Stimulated activated naive CD4-positive, alpha-beta T cell (primary cell): ENCODE measurements at regions not wholly inside any gene's neighbourhood (a gene's known extent, or its start where the extent isn't known, plus 50 kb on each side); places are given as distances from the start of the nearest gene placed in this dataset.

Experiments
- DNase-seq, 6 experiments: peaks; one replicate each; lab custom pipeline; 2025; lab: John Stamatoyannopoulos, UW

GRCh38 chr1:172801771-172802322 lies 142.9 kb downstream of the FASLG start:
- no peak for DNase-seq

- no peak for DNase-seq
These were observed 150.8 kb downstream of the FASLG start for GRCh38 chr1:172809750-172810149.

DNA sequence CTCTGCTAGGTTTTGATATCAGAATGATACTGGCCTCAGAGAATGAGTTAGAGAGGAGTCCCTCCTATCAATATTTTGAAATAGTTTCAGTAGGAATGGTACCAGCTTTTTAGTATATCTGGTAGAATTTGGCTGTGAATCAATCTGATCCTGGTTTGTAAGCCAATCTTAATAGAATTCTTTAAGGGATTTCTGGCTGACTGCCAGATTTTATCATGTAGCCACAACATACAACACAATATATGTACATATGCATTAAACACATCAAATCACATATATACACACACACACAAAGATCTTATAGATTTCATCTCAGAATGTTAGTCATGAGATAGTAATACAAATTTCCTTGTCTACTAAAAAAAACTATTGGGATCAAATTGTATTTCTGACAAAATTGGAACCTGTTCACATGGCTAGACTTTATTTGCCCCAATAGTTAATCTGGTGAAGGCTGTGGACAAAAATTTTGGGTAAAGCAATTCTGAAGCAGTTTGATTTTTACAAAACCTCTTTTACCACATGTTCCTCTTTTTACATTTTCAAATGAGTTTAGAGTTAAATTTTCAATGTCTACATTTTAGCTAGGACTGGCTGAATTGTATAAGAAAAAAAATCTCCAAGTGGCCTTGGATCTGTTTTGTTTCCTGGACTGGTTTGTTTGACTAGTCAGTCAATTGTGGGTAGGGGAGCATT lies 151.7 kb downstream of the FASLG start:
- DNase-seq, result no peak

DNA sequence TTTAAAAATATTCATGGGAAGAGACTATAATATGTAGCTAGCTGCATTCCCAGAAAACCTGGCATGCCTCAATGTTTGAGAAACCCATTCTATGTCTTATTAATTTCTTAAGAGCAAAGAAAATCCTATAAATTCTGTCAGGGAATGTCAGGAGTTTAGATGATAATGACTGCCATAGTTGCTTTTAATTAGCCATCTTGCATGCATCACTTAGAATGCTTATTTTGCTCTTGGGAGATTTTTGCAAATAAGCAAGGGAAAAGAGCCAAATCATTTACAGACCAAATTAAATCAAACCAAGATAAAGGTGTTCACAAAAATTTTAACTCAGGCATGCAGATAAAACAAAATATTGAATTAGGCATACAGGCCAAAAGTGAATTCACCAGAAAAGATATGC lies 152.8 kb downstream of the FASLG start:
- no peak for DNase-seq

DNA sequence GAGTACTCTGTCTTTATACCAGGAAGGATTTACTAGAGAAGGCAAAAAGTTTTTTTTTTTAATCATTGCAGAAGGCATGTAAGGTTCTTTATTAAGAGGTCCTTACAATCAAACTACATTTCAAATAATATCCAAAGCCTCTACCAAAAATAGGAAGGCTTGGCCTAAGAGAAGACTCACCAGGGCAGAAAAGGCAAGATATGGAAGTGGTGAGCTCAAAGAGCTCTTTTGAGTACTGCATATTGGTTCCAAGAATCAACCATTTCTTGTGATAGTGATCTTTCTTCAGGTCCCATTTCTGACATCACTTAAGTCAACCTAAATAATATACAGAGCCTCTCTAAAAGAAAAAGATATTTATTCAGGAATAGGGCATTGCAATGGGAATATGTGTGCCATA lies 153.2 kb downstream of the FASLG start:
- DNase-seq, result no peak

GRCh38 chr1:172813330-172813729 lies 154.4 kb downstream of the FASLG start:
- no peak for DNase-seq

- DNase-seq, result no peak
These were observed 155.5 kb downstream of the FASLG start for GRCh38 chr1:172814428-172814827.

GRCh38 chr1:172815740-172816139 lies 156.8 kb downstream of the FASLG start:
- DNase-seq, result no peak

GRCh38 chr1:172818841-172819527 lies 160.1 kb downstream of the FASLG start:
- peak in 1 of 6 experiments; percentile 47 for DNase-seq

DNA sequence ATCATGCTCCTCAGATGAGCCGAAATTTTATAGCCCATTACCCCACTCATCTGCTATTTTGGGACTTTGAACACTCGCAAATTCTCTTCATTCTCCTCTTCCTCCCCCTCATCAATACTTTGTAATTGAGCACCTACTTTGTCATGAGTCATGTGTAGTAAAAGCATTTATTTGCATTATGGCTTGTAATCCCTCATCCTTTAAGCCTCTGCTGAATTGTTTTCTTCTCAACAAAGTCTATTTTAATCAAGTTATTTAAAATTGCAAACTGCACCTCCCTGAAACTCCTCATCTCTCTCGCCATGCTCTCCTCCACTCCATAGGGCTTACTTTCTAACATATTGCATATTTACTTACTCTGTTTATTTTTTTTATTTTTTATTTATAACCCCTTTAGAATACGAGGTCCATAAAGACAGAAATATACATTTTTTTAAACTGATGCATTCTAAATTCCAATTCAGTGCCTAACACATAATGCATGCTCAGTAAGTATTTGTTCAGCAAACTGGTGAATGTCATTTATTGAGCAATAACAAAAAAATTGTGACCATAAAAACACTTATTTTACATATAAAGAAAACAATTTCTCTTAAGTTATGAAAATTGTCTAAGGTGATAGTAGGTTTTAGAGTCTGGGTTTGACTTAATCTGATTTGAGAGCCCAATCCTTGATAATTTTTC lies 161.7 kb downstream of the FASLG start:
- no peak for DNase-seq

DNA sequence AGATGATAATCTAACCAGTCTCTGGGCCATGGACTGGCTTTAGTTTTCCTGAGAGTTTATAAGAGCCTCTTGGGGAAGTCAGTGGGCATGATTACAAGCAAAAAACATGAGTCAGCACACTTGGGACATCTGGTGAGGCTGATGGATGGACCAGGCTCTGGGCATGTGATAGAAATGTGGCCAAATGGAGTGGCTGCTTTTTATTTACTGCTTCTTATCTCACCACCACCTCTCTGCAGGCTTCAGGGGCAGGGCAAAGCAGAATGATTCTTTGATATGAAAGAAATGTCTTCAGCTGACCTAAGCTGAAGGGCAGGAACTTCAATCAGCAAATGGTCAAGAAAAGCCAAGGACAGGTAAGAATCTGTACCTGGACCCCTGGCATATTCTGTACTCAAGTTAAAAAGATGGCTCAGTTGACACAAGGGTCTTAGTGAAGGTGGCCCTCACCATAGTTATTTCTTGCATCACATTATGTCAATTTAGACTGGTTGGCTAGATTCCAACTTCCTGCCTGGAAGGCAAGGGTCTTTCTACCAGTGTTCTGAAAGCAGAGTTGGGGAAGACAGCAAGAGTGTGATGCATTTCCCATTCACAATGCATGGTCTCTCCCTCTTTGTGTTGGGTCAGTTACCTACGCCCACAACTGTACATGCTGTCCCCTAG lies 162.8 kb downstream of the FASLG start:
- no peak for DNase-seq

- DNase-seq, result no peak
These were observed 164.0 kb downstream of the FASLG start for GRCh38 chr1:172822886-172823285.

GRCh38 chr1:172823534-172823933 lies 164.6 kb downstream of the FASLG start:
- no peak for DNase-seq

GRCh38 chr1:172824209-172824608 lies 165.3 kb downstream of the FASLG start:
- DNase-seq, result no peak

DNA sequence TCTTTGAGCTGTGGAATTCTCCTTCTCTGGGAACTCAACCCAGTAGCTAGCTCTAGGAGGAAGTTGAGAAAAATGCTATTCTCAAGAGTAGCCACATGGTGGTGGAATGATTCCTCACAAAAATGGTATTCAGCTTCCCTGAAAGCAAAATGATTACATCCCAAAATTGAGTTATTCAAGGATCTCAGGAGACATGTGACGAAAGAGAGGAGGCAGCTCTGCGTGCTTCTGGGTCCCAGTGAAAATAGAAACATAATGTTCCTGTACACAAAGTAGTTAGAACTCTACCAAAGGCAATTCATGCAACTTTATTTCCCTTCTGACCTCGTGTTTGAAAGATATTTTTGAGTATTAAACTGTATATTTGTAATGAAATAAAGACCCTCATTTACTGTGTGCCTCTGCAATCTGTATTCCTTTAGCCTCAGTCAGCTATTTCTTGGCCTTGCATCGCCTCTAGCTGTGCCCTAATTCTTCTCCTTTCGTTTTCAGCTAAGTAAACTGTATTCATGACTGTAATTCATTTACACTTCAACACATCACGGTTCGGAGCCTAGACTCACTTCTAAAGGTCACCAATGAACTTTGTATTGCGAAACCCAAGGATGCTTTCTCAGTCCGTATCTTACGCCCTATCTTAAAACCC lies 167.3 kb downstream of the FASLG start:
- peak in 1 of 6 experiments; percentile 20 for DNase-seq

GRCh38 chr1:172827301-172827700 lies 168.4 kb downstream of the FASLG start:
- DNase-seq, result no peak

- DNase-seq, result no peak
These were observed 168.9 kb downstream of the FASLG start for GRCh38 chr1:172827841-172828240.

- DNase-seq, result no peak
These were observed 173.3 kb downstream of the FASLG start for GRCh38 chr1:172832006-172832725.

DNA sequence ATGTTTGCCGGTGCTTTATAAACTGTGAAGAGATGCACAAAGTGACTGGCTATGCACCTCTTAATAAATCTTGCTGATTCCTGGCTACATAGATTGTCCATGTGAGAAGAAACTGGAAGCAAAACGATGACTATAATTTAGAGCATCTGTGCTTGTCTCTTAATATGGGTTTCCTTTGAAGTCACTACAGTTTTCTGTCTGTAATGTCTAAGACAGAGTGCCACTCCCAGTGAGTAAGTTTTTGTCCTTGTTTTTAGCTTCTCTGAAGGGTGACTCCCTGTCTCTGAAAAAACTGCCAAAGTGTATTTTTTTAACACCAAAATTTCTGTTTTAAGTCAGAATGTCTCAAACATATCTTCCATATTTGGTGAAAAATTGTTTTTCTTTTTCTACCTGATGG lies 175.1 kb downstream of the FASLG start:
- DNase-seq, result no peak

DNA sequence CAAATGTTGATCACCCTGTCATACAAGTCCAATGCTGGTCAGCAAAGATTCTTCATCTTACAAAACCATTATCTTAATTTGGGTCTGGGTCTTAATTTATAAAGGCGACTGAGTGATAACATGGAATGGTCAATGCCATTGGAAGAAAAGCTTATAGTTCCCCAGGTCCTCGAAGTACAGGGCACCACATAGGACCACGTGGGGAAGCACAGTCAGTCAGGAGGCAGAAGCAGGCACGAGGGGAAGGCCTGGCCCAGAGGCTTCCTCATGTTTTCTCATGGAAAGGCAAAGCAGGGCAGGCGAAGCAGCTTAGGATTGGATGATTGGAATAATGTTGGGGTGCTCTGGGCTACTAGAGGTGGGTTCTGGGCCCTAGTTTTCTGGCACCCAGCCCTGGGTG lies 175.7 kb downstream of the FASLG start:
- DNase-seq, result no peak

GRCh38 chr1:172835834-172836233 lies 176.9 kb downstream of the FASLG start:
- DNase-seq, result no peak
